ENCODE measurements at regions not wholly inside any gene's neighbourhood (a gene's known extent, or its start where the extent isn't known, plus 50 kb on each side); places are given as distances from the start of the nearest gene placed in this dataset.

- TF ChIP-seq MAX (IDR thresholded peaks at IDR 0.05): no peak
- no peak for TF ChIP-seq CTCF (IDR thresholded peaks at IDR 0.05)
- TF ChIP-seq NR3C1 (IDR thresholded peaks at IDR 0.05): no peak
- no peak for TF ChIP-seq RFX5 (IDR thresholded peaks at IDR 0.05)
- TF ChIP-seq BHLHE40 (IDR thresholded peaks at IDR 0.05; ENCODE audit: low read depth, low read length): no peak
- TF ChIP-seq POLR2A (IDR thresholded peaks at IDR 0.05; ENCODE audit: low read length): no peak
- no peak for TF ChIP-seq RCOR1 (IDR thresholded peaks at IDR 0.05; ENCODE audit: low read depth, low read length)
- TF ChIP-seq MAZ (IDR thresholded peaks at IDR 0.05; ENCODE audit: borderline replicate concordance, low read depth, low read length): no peak
- no peak for TF ChIP-seq JUN (IDR thresholded peaks at IDR 0.05)
- no peak for TF ChIP-seq MYC (IDR thresholded peaks at IDR 0.05; ENCODE audit: borderline replicate concordance, low read length)
- TF ChIP-seq ZNF302 (CRISPR knock-in tag; IDR thresholded peaks at IDR 0.05): no peak
These were observed 808.2 kb downstream of the BRINP1 start for GRCh38 chr9:118561051-118561450.

All from A549 (cell line).